ENCODE measurements at regions not wholly inside any gene's neighbourhood (a gene's known extent, or its start where the extent isn't known, plus 50 kb on each side); places are given as distances from the start of the nearest gene placed in this dataset.

- no peak overlapping the region for H3K4me3 ChIP-seq (ENCODE audit: low read depth, low read length)
- no peak for TF ChIP-seq CTCF (IDR thresholded peaks at IDR 0.05; ENCODE audit: borderline replicate concordance, insufficient read depth, low read depth, low read length)
Observed at GRCh38 chr10:9023206-9023605, 968.7 kb downstream of the GATA3 start.

GRCh38 chr10:9024210-9024609 is 969.7 kb downstream of the GATA3 start:
- H3K4me3 ChIP-seq (ENCODE audit: low read depth, low read length): no peak overlapping the region
- TF ChIP-seq CTCF (IDR thresholded peaks at IDR 0.05; ENCODE audit: borderline replicate concordance, insufficient read depth, low read depth, low read length): no peak

- no peak for TF ChIP-seq CTCF (IDR thresholded peaks at IDR 0.05; ENCODE audit: borderline replicate concordance, insufficient read depth, low read depth, low read length)
- H3K4me3 ChIP-seq (ENCODE audit: low read depth, low read length): no peak overlapping the region
Observed at GRCh38 chr10:9028231-9028630, 973.7 kb downstream of the GATA3 start.

- TF ChIP-seq CTCF (IDR thresholded peaks at IDR 0.05; ENCODE audit: borderline replicate concordance, insufficient read depth, low read depth, low read length): no peak
- no peak overlapping the region for H3K4me3 ChIP-seq (ENCODE audit: low read depth, low read length)
Observed at GRCh38 chr10:9035355-9035754, 980.9 kb downstream of the GATA3 start.

- no peak for TF ChIP-seq CTCF (IDR thresholded peaks at IDR 0.05; ENCODE audit: borderline replicate concordance, insufficient read depth, low read depth, low read length)
- H3K4me3 ChIP-seq (ENCODE audit: low read depth, low read length): no peak overlapping the region
Observed at GRCh38 chr10:9036711-9037204, 982.3 kb downstream of the GATA3 start.

GRCh38 chr10:9038146-9038714 is 983.7 kb downstream of the GATA3 start:
- TF ChIP-seq CTCF (IDR thresholded peaks at IDR 0.05; ENCODE audit: borderline replicate concordance, insufficient read depth, low read depth, low read length): no peak
- H3K4me3 ChIP-seq (ENCODE audit: low read depth, low read length): no peak overlapping the region

GRCh38 chr10:9043466-9043865 is 989.0 kb downstream of the GATA3 start:
- H3K4me3 ChIP-seq (ENCODE audit: low read depth, low read length): no peak overlapping the region
- TF ChIP-seq CTCF (IDR thresholded peaks at IDR 0.05; ENCODE audit: borderline replicate concordance, insufficient read depth, low read depth, low read length): no peak

Data from GM12875 (cell line).